K562 (cell line): ENCODE measurements at regions not wholly inside any gene's neighbourhood (a gene's known extent, or its start where the extent isn't known, plus 50 kb on each side); places are given as distances from the start of the nearest gene placed in this dataset.

ENCODE experiments used
- ATAC-seq: fragments of 200-7000 bp; cut with Tn5 transposase; 3 replicates; pipeline ENCODE4 v1.9.1; 2020; ENCODE audit warnings: moderate library complexity
- BruUV-seq: library from RNA; stranded (reverse); fragments of 400-500 nt; replicated peaks from 2 replicates; lab custom pipeline; 2021; lab: Mats Ljungman, UMichigan
- CTCF ChIA-PET: fragments of 300-600 bp; formaldehyde crosslinking; extraction: SDS; loops from one replicate; lab custom pipeline; 2021; ENCODE audit warnings: low intra/inter-chr PET ratio; lab: Yijun Ruan, JAX
- POLR2A ChIA-PET: fragments of 300-600, 350-650 bp; sonication (Branson Sonifier 250); formaldehyde crosslinking; extraction: SDS; loops from one replicate; lab custom pipeline; 2021; ENCODE audit warnings: antibody characterized with exemption, inconsistent platforms; lab: Yijun Ruan, JAX
- DNase-seq, 4 experiments: peaks; one replicate each; pipeline versions ENCODE4 v3.0.0 to v3.0.0-alpha.2; 2011 to 2018; ENCODE audit warnings: low spot score in 3 of 4, mixed read lengths in 3 of 4; ENCODE audit errors: extremely low read depth in 1 of 4
- FAIRE-seq: peaks from 2 replicates; lab custom pipeline; 2011; peaks lifted over from hg19 to GRCh38; lab: Jason Lieb, UNC
- H2AFZ ChIP-seq: 2 replicates; pipeline ENCODE4 v1.6.0; 2011; ENCODE audit warnings: low read depth, low read length, control low read depth, inconsistent platforms
- H3K27ac ChIP-seq: fragments of 200-600 bp; 3 replicates; pipeline ENCODE4 v1.8.0; 2011; ENCODE audit warnings: low read depth, mild to moderate bottlenecking, control low read depth, inconsistent platforms, low read length, moderate library complexity, mixed read lengths; ENCODE audit errors: extremely low read depth
- H3K27me3 ChIP-seq, 2 experiments: fragments of 300-600 bp in 1 of 2; 2 replicates in 1 of 2; 3 replicates in 1 of 2; pipeline versions ENCODE4 v1.6.0 to v1.8.0; 2011; ENCODE audit warnings: inconsistent platforms in 2 of 2, low read length in 2 of 2, mild to moderate bottlenecking in 1 of 2, mixed read lengths in 1 of 2, moderate library complexity in 1 of 2; ENCODE audit not compliant: control insufficient read depth in 2 of 2, insufficient read depth in 2 of 2
- H3K36me3 ChIP-seq: fragments of 300-600 bp; 3 replicates; pipeline ENCODE4 v1.8.0; 2011; ENCODE audit warnings: mild to moderate bottlenecking, low read length, inconsistent platforms; ENCODE audit not compliant: control insufficient read depth, insufficient read depth
- H3K4me1 ChIP-seq, 2 experiments: fragments of 200-600 bp in 1 of 2; replicated peaks in 1 of 2; 2 replicates in 1 of 2; 3 replicates in 1 of 2; pipeline versions ENCODE4 v1.5.1 to v1.8.0; 2011; ENCODE audit warnings: inconsistent platforms in 2 of 2, low read length in 2 of 2, mild to moderate bottlenecking in 1 of 2, mixed read lengths in 1 of 2, moderate library complexity in 1 of 2; ENCODE audit not compliant: control insufficient read depth in 2 of 2, insufficient read depth in 2 of 2
- H3K4me2 ChIP-seq: 2 replicates; pipeline ENCODE4 v1.6.1; 2011; ENCODE audit warnings: low read length, control low read depth, inconsistent platforms, mixed read lengths; ENCODE audit not compliant: insufficient read depth
- H3K4me3 ChIP-seq: fragments of 200-600 bp; sonication (generic), shearing (Covaris generic); 2 replicates; pipeline ENCODE4 v1.5.1; 2016; ENCODE audit warnings: control low read depth, inconsistent platforms
- H3K79me2 ChIP-seq: fragments of 200-600 bp; 3 replicates; pipeline ENCODE4 v1.8.0; 2011; ENCODE audit warnings: low read length, inconsistent platforms; ENCODE audit not compliant: control insufficient read depth, insufficient read depth
- H3K9ac ChIP-seq, 2 experiments: 2 replicates each; pipeline versions ENCODE4 v1.6.0 to v1.6.1; 2011; ENCODE audit warnings: low read depth in 2 of 2, low read length in 2 of 2, control low read depth in 1 of 2, inconsistent platforms in 1 of 2, mild to moderate bottlenecking in 1 of 2, mixed read lengths in 1 of 2; ENCODE audit not compliant: insufficient read depth in 1 of 2
- H3K9me1 ChIP-seq: one replicate; pipeline ENCODE4 v1.6.0; 2011; ENCODE audit warnings: inconsistent platforms, mild to moderate bottlenecking, low read length, moderate library complexity; ENCODE audit not compliant: control insufficient read depth, insufficient read depth
- H3K9me3 ChIP-seq: replicated peaks from 2 replicates; pipeline ENCODE4 v1.5.1; 2011; ENCODE audit warnings: low read depth, low read length, inconsistent platforms; ENCODE audit not compliant: control insufficient read depth, insufficient read depth
- H4K20me1 ChIP-seq: replicated peaks from 2 replicates; pipeline ENCODE4 v1.6.1; 2011; ENCODE audit warnings: low read length, inconsistent platforms, mixed read lengths; ENCODE audit not compliant: control insufficient read depth, insufficient read depth
- DIDO1 ChIP-seq: fragments of 450-650 bp; IDR thresholded peaks from 2 replicates; pipeline ENCODE4 v1.6.1; 2016; ENCODE audit warnings: low read depth, missing biosample characterization, missing genetic modification characterization
- ELK3 ChIP-seq: fragments of 450-650 bp; formaldehyde crosslinking; IDR thresholded peaks from 2 replicates; pipeline ENCODE4 v1.4.0; 2020; ENCODE audit warnings: mild to moderate bottlenecking
- RBM34 ChIP-seq: fragments of 200-400 bp; formaldehyde crosslinking; IDR thresholded peaks from 2 replicates; pipeline ENCODE4 v1.6.1; 2018; ENCODE audit warnings: low read length, borderline replicate concordance; ENCODE audit not compliant: insufficient read depth
- TAF7 ChIP-seq: fragments of 450-650 bp; IDR thresholded peaks from 2 replicates; pipeline ENCODE4 v1.6.1; 2016; ENCODE audit warnings: missing genetic modification characterization, missing compliant biosample characterization
- THRA ChIP-seq: fragments of 450-650 bp; IDR thresholded peaks from 2 replicates; pipeline ENCODE4 v1.6.1; 2017; ENCODE audit warnings: mild to moderate bottlenecking, moderate library complexity
- VEZF1 ChIP-seq: fragments of 200-800 bp; sonication (Bioruptor generic); IDR thresholded peaks from 2 replicates; pipeline ENCODE4 v1.6.1; 2017; ENCODE audit warnings: missing genetic modification characterization, missing compliant biosample characterization
- ZZZ3 ChIP-seq: fragments of 450-650 bp; IDR thresholded peaks from 2 replicates; pipeline ENCODE4 v1.6.1; 2016; ENCODE audit warnings: antibody characterized with exemption, mild to moderate bottlenecking, moderate library complexity
- WGBS: fragments of 100-300 bp; shearing (Covaris generic); methylation state at CpG from one replicate; pipeline ENCODE4 v1.1.6; 2016; ENCODE audit warnings: low coverage, mixed read lengths; ENCODE audit not compliant: insufficient coverage; ENCODE audit errors: missing lambda C conversion rate; 5-methylcytosine and 5-hydroxymethylcytosine counted together
- in situ Hi-C: fragments of 300-500 bp; cut with MboI; formaldehyde crosslinking; loops from 4 replicates; pipeline ENCODE4 v1.15.0; 2018; ENCODE audit warnings: inconsistent platforms, mixed read lengths
- intact Hi-C: fragments of 100-400 bp; cut with micrococcal nuclease; formaldehyde crosslinking; loops from 2 replicates; pipeline ENCODE4 v1.14.2; 2022

- TF ChIP-seq DIDO1 (tag) (no peak), VEZF1 (no peak), TAF7 (tag) (no peak), THRA (no peak), ELK3 (no peak), ZZZ3 (no peak), RBM34 (no peak)
- FAIRE-seq (no peak), ATAC-seq (no peak), DNase-seq (no peak)
- H3K27me3 ChIP-seq, result no peaks in the 10 kb centered on the region
- ChIA-PET CTCF (no interaction called here), POLR2A (no interaction called here)
- no peaks in the 10 kb centered on the region for H3K9me1 ChIP-seq
- no peaks in the 10 kb centered on the region for H3K4me1 ChIP-seq
- H2AFZ ChIP-seq, result no peak overlapping the region
- no peaks in the 10 kb centered on the region for H3K9me3 ChIP-seq
- in situ Hi-C loops, result no loop called here
- H3K36me3 ChIP-seq, result no peaks in the 10 kb centered on the region
- H3K4me3 ChIP-seq, result no peak overlapping the region
- no peaks in the 10 kb centered on the region for H3K79me2 ChIP-seq
- no TSS peak for BruUV-seq
- no peak overlapping the region for H3K27ac ChIP-seq
- no peaks in the 10 kb centered on the region for H4K20me1 ChIP-seq
- H3K9ac ChIP-seq, result no peak overlapping the region
- intact Hi-C loops, result no loop called here
- no peak overlapping the region for H3K4me2 ChIP-seq
- 3% methylated on average over 5 of the region's 5 CpGs for WGBS
Measured at GRCh38 chr16:77509051-77509450, 74.2 kb upstream of the ADAMTS18 start.
